SJCRH30 (cell line): ENCODE measurements at regions not wholly inside any gene's neighbourhood (a gene's known extent, or its start where the extent isn't known, plus 50 kb on each side); places are given as distances from the start of the nearest gene placed in this dataset.
"Not testable (repeated sequence)": the region's sequence is repeated elsewhere in the genome, so short reads cannot be mapped to it uniquely, and the experiment has no call there.

Experiments
- DNase-seq, 2 experiments: peaks; one replicate each; pipeline ENCODE4 v3.0.0-alpha.2; 2015 to 2020
- H3K27ac ChIP-seq: fragments of 250-450 bp; sonication (Bioruptor Pico); 2 replicates; pipeline ENCODE4 v1.5.1; 2020; ENCODE audit warnings: mild to moderate bottlenecking, moderate library complexity
- H3K27me3 ChIP-seq: fragments of 250-450 bp; sonication (Bioruptor Pico); 2 replicates; pipeline ENCODE4 v1.5.1; 2020; ENCODE audit warnings: mild to moderate bottlenecking, moderate library complexity
- H3K36me3 ChIP-seq: fragments of 250-450 bp; sonication (Bioruptor Pico); 2 replicates; pipeline ENCODE4 v1.5.1; 2020; ENCODE audit warnings: mild to moderate bottlenecking, moderate library complexity
- H3K4me1 ChIP-seq: fragments of 250-450 bp; sonication (Bioruptor Pico); 2 replicates; pipeline ENCODE4 v1.5.1; 2020; ENCODE audit warnings: mild to moderate bottlenecking, moderate library complexity
- H3K4me3 ChIP-seq: fragments of 250-450 bp; sonication (Bioruptor Pico); 2 replicates; pipeline ENCODE4 v1.5.1; 2020; ENCODE audit warnings: mild to moderate bottlenecking, moderate library complexity
- H3K9me3 ChIP-seq: fragments of 250-450 bp; sonication (Bioruptor Pico); replicated peaks from 2 replicates; pipeline ENCODE4 v1.5.1; 2020; ENCODE audit warnings: mild to moderate bottlenecking, moderate library complexity

GRCh38 chr2:49686291-49686690 lies 532.0 kb upstream of the FSHR start:
- Histone ChIP-seq H3K27ac (no peak overlapping the region), H3K9me3 (no peaks in the 10 kb centered on the region), H3K4me1 (no peaks in the 10 kb centered on the region), H3K36me3 (no peaks in the 10 kb centered on the region), H3K27me3 (no peaks in the 10 kb centered on the region), H3K4me3 (no peak overlapping the region)
- no peak for DNase-seq

DNA sequence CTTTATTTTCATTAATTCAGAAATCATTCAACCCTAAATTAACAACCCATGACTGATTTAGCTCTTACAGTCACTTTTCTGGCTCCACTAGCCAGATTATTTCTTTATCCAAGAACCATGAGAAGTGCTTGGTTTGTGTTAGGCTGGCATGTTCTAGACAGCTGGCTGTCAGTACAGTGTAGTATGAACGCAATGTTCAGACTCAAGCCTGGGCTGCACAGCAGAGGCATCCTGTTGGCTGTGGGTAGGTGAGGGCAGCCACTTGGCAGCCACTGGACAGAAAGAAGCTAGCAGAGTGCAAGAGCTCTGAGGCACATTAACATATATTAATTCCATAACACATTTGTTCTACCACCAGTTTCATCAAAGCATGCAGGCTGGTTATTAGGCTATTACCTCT lies 522.9 kb upstream of the FSHR start:
- Histone ChIP-seq H3K4me3 (no peak overlapping the region), H3K36me3 (no peaks in the 10 kb centered on the region), H3K9me3 (no peaks in the 10 kb centered on the region), H3K27ac (no peak overlapping the region), H3K4me1 (no peaks in the 10 kb centered on the region), H3K27me3 (no peaks in the 10 kb centered on the region)
- no peak for DNase-seq

- no peaks in the 10 kb centered on the region for H3K4me1 ChIP-seq
- H3K9me3 ChIP-seq: no peaks in the 10 kb centered on the region
- H3K36me3 ChIP-seq: no peaks in the 10 kb centered on the region
- H3K27me3 ChIP-seq: peaks cover 2% of the 10 kb centered on the region; the same call in 1 of the 2 replicates
- no peak overlapping the region for H3K27ac ChIP-seq
- no peak for DNase-seq
- H3K4me3 ChIP-seq: no peak overlapping the region
Measured at GRCh38 chr2:49664827-49665226, 510.5 kb upstream of the FSHR start.

DNA sequence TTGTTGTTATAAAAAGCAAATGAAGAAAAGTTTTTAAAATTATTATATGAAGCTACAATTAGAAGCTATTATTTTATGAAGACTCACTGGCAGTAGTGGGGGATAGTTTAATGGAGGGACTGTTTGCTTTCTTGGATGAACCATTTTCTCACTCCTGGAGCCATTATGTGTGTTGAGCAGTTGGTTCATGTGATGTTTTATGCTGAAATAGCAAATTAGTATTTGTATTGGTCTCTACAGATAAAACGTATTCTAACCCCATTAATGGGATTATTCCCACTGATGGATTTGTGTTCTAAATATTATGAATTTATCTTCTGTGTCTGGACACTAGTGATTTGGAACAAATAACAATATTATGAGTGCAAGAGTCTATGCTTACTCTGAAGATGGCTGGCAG lies 507.5 kb upstream of the FSHR start:
- H3K27me3 ChIP-seq: no peaks in the 10 kb centered on the region; the same call in 1 of the 2 replicates
- H3K4me3 ChIP-seq: no peak overlapping the region
- H3K9me3 ChIP-seq: no peaks in the 10 kb centered on the region
- no peaks in the 10 kb centered on the region for H3K4me1 ChIP-seq
- no peak overlapping the region for H3K27ac ChIP-seq
- DNase-seq: no peak
- H3K36me3 ChIP-seq: no peaks in the 10 kb centered on the region

DNA sequence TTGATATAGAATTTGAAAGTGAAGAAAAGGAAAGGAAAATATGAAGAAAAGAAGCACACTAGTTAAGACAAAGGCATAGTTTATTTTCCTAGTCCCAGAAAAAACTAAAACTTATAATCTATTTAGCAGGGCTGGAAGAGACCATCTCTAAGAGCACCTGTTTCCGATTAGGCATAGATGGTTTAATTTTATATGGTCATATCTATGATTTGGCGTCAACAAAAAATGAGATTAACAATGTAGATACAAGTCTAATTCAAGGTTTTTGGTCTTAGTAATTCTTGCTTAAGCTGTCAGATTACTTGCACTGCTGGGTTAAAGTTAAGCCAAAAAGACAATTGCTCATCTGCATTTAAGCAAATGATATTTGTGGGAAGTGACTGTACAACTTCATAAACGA lies 502.5 kb upstream of the FSHR start:
- H3K27me3 ChIP-seq: peaks cover 3% of the 10 kb centered on the region; the same call in 1 of the 2 replicates
- H3K4me1 ChIP-seq: no peaks in the 10 kb centered on the region
- H3K9me3 ChIP-seq: no peaks in the 10 kb centered on the region
- H3K36me3 ChIP-seq: no peaks in the 10 kb centered on the region
- DNase-seq: no peak
- H3K27ac ChIP-seq: no peak overlapping the region
- no peak overlapping the region for H3K4me3 ChIP-seq

GRCh38 chr2:49643149-49643548 lies 488.8 kb upstream of the FSHR start:
- no peaks in the 10 kb centered on the region for H3K4me1 ChIP-seq
- 0 out of 2 replicates have a peak, but pooled peaks cover 4% of the 10 kb centered on the region for H3K27me3 ChIP-seq
- no peaks in the 10 kb centered on the region for H3K9me3 ChIP-seq
- no peak overlapping the region for H3K4me3 ChIP-seq
- H3K27ac ChIP-seq: no peak overlapping the region
- no peaks in the 10 kb centered on the region for H3K36me3 ChIP-seq
- no peak for DNase-seq

GRCh38 chr2:49640630-49641029 lies 486.3 kb upstream of the FSHR start:
- Histone ChIP-seq H3K36me3 (no peaks in the 10 kb centered on the region), H3K27me3 (0 out of 2 replicates have a peak, but pooled peaks cover 4% of the 10 kb centered on the region), H3K4me3 (no peak overlapping the region), H3K27ac (no peak overlapping the region), H3K9me3 (no peaks in the 10 kb centered on the region), H3K4me1 (no peaks in the 10 kb centered on the region)
- no peak for DNase-seq

DNA sequence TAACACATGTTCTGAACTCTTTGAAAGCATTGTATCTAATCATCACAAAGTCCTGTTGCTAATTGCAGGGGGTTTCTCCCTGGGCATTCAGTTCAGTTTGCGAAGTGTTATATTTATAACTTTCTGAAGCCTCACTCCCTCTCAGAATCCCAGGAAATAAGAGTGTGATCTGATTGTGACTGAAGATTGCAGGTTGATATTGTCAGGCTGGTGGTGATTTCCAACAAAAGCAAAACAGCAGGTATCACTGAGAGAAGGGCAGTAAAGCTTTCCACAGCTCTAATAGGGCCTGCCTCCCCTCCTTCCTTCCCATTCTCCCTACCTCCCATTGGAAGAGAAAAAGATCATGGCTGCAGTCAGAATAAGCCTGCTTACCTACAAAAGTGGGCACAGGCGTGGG lies 466.7 kb upstream of the FSHR start:
- H3K4me1 ChIP-seq: no peaks in the 10 kb centered on the region
- no peak overlapping the region for H3K27ac ChIP-seq
- no peaks in the 10 kb centered on the region for H3K36me3 ChIP-seq
- H3K27me3 ChIP-seq: no peaks in the 10 kb centered on the region
- no peak overlapping the region for H3K4me3 ChIP-seq
- H3K9me3 ChIP-seq: no peaks in the 10 kb centered on the region
- DNase-seq: no peak

GRCh38 chr2:49619804-49620203 lies 465.5 kb upstream of the FSHR start:
- Histone ChIP-seq H3K4me1 (no peaks in the 10 kb centered on the region), H3K9me3 (no peaks in the 10 kb centered on the region), H3K36me3 (no peaks in the 10 kb centered on the region), H3K27me3 (no peaks in the 10 kb centered on the region), H3K4me3 (no peak overlapping the region), H3K27ac (no peak overlapping the region)
- peak in 1 of 2 experiments; percentile 27 for DNase-seq

- H3K27ac ChIP-seq: no peak overlapping the region
- DNase-seq: no peak
- H3K36me3 ChIP-seq: no peaks in the 10 kb centered on the region
- no peak overlapping the region for H3K4me3 ChIP-seq
- H3K27me3 ChIP-seq: no peaks in the 10 kb centered on the region
- no peaks in the 10 kb centered on the region for H3K9me3 ChIP-seq
- no peaks in the 10 kb centered on the region for H3K4me1 ChIP-seq
Measured at GRCh38 chr2:49618491-49618890, 464.2 kb upstream of the FSHR start.

GRCh38 chr2:49616800-49617199 lies 462.5 kb upstream of the FSHR start:
- H3K4me3 ChIP-seq: no peak overlapping the region
- no peaks in the 10 kb centered on the region for H3K4me1 ChIP-seq
- H3K27ac ChIP-seq: no peak overlapping the region
- no peaks in the 10 kb centered on the region for H3K27me3 ChIP-seq
- H3K9me3 ChIP-seq: no peaks in the 10 kb centered on the region
- peak in 1 of 2 experiments; percentile 70 for DNase-seq
- no peaks in the 10 kb centered on the region for H3K36me3 ChIP-seq

DNA sequence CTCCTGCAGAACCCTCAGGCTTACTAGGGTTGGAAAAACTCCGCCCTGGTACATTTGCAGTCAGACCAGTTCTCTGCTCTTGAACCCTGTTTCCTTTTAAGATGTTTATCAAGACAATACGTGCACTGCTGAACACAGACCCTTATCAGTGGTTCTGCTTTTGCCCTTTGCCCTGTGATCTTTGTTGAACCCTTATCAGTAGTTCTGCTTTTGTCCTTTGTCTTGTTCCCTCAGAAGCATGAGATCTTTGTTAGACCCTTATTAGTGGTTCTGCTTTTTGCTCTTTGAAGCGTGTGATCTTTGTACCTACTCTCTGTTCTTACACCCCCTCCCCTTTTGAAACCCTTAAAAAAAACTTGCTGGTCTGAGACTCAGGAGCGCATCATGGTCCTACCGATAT lies 457.5 kb upstream of the FSHR start:
- not testable (repeated sequence) for DNase-seq, H3K9me3 ChIP-seq, H3K27ac ChIP-seq, H3K4me1 ChIP-seq, H3K36me3 ChIP-seq, H3K27me3 ChIP-seq, H3K4me3 ChIP-seq

- no peak for DNase-seq
- Histone ChIP-seq H3K9me3 (0 out of 2 replicates have a peak, but pooled peaks cover 3% of the 10 kb centered on the region), H3K27me3 (no peaks in the 10 kb centered on the region), H3K36me3 (no peaks in the 10 kb centered on the region), H3K4me1 (no peaks in the 10 kb centered on the region), H3K27ac (no peak overlapping the region), H3K4me3 (no peak overlapping the region)
Measured at GRCh38 chr2:49600524-49600923, 446.2 kb upstream of the FSHR start.

- no peak for DNase-seq
- Histone ChIP-seq H3K27me3 (no peaks in the 10 kb centered on the region), H3K27ac (no peak overlapping the region), H3K4me1 (no peaks in the 10 kb centered on the region), H3K9me3 (0 out of 2 replicates have a peak, but pooled peaks cover 3% of the 10 kb centered on the region), H3K4me3 (no peak overlapping the region), H3K36me3 (no peaks in the 10 kb centered on the region)
Measured at GRCh38 chr2:49598231-49598630, 443.9 kb upstream of the FSHR start.

DNA sequence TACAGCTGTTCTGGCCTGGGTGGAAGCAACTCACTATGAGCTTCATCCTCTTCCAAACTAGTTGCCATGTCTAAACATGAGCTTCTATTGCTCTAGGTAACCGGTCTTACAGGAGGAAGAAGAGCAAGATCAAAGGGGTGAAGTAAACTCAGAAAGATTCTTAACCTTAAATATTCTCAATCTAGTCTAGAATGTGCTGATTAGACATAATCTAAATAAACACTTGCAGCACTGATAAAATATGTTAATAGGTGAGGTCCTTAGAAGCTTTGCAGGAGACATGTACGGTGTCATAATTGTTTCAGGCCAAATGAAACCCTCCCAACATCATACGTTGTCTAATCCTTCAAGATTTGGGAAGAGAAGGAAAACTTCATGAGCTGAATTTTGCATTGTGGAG lies 431.6 kb upstream of the FSHR start:
- no peaks in the 10 kb centered on the region for H3K36me3 ChIP-seq
- H3K27ac ChIP-seq: no peak overlapping the region
- DNase-seq: no peak
- no peaks in the 10 kb centered on the region for H3K4me1 ChIP-seq
- H3K27me3 ChIP-seq: peaks cover 5% of the 10 kb centered on the region; the same call in 1 of the 2 replicates
- H3K9me3 ChIP-seq: no peaks in the 10 kb centered on the region
- H3K4me3 ChIP-seq: no peak overlapping the region

DNA sequence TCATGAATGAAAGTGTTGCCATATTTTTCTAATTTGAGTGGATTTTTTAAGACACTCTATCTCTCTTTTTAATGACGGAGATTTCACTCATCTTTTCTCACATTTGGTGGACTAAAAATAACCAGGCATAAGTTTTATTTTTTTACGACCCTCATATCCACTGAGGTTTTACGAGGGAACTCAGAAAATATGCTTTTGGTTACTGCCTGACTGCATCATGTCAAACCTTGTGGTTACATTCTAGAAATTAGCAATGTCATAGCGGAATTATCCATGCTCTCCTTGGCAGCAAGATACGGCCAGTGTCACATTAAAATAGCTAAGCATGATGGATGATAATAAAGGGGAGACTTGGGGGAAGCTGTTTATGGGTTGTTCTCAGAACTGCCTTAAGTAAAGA lies 428.6 kb upstream of the FSHR start:
- H3K4me1 ChIP-seq: no peaks in the 10 kb centered on the region
- no peaks in the 10 kb centered on the region for H3K36me3 ChIP-seq
- H3K9me3 ChIP-seq: no peaks in the 10 kb centered on the region
- H3K27me3 ChIP-seq: peaks cover 5% of the 10 kb centered on the region; the same call in 1 of the 2 replicates
- H3K4me3 ChIP-seq: no peak overlapping the region
- H3K27ac ChIP-seq: no peak overlapping the region
- DNase-seq: no peak
